GM21367 (cell line): ENCODE measurements at regions not wholly inside any gene's neighbourhood (a gene's known extent, or its start where the extent isn't known, plus 50 kb on each side); places are given as distances from the start of the nearest gene placed in this dataset.
"Not testable (repeated sequence)": the region's sequence is repeated elsewhere in the genome, so short reads cannot be mapped to it uniquely, and the experiment has no call there.

Experiments
- ATAC-seq: cut with Tn5 transposase; IDR thresholded peaks from one replicate; pipeline ENCODE4 v1.9.1; 2021; ENCODE audit not compliant: unreplicated experiment

GRCh38 chr17:27200476-27200875, 93.4 kb upstream of the WSB1 start:
- ATAC-seq = no peak

GRCh38 chr17:27203241-27203640, 90.7 kb upstream of the WSB1 start:
- no peak for ATAC-seq

GRCh38 chr17:27206447-27206846, 87.5 kb upstream of the WSB1 start:
- no peak for ATAC-seq

GRCh38 chr17:27207073-27207513, 86.8 kb upstream of the WSB1 start:
- ATAC-seq = no peak

GRCh38 chr17:27208370-27208769, 85.5 kb upstream of the WSB1 start:
- not testable (repeated sequence) for ATAC-seq

GRCh38 chr17:27209316-27209715, 84.6 kb upstream of the WSB1 start:
- no peak for ATAC-seq

GRCh38 chr17:27210809-27211208, 83.1 kb upstream of the WSB1 start:
- not testable (repeated sequence) for ATAC-seq

GRCh38 chr17:27216836-27217235, 77.1 kb upstream of the WSB1 start:
- no peak for ATAC-seq

- ATAC-seq = peak; percentile 63
These were observed 76.3 kb upstream of the WSB1 start for GRCh38 chr17:27217631-27218030.

- ATAC-seq = no peak
These were observed 75.9 kb upstream of the WSB1 start for GRCh38 chr17:27218041-27218440.

- ATAC-seq = peak; percentile 68
These were observed 75.0 kb upstream of the WSB1 start for GRCh38 chr17:27218719-27219488.

GRCh38 chr17:27222515-27222914, 71.4 kb upstream of the WSB1 start:
- no peak for ATAC-seq

- no peak for ATAC-seq
These were observed 69.2 kb upstream of the WSB1 start for GRCh38 chr17:27224526-27225315.

- no peak for ATAC-seq
These were observed 67.2 kb upstream of the WSB1 start for GRCh38 chr17:27226611-27227230.

GRCh38 chr17:27230996-27231395, 62.9 kb upstream of the WSB1 start:
- ATAC-seq = no peak

- no peak for ATAC-seq
These were observed 61.6 kb upstream of the WSB1 start for GRCh38 chr17:27232328-27232727.

- no peak for ATAC-seq
These were observed 60.9 kb upstream of the WSB1 start for GRCh38 chr17:27233059-27233458.

- no peak for ATAC-seq
These were observed 60.1 kb upstream of the WSB1 start for GRCh38 chr17:27233776-27234175.

GRCh38 chr17:27236717-27237315, 57.1 kb upstream of the WSB1 start:
- no peak for ATAC-seq

GRCh38 chr17:27237890-27238289, 56.0 kb upstream of the WSB1 start:
- no peak for ATAC-seq

GRCh38 chr17:27239046-27239445, 54.9 kb upstream of the WSB1 start:
- ATAC-seq = peak; percentile 37
